ENCODE measurements at regions not wholly inside any gene's neighbourhood (a gene's known extent, or its start where the extent isn't known, plus 50 kb on each side); places are given as distances from the start of the nearest gene placed in this dataset.
"Not testable (repeated sequence)": the region's sequence is repeated elsewhere in the genome, so short reads cannot be mapped to it uniquely, and the experiment has no call there.

DNA sequence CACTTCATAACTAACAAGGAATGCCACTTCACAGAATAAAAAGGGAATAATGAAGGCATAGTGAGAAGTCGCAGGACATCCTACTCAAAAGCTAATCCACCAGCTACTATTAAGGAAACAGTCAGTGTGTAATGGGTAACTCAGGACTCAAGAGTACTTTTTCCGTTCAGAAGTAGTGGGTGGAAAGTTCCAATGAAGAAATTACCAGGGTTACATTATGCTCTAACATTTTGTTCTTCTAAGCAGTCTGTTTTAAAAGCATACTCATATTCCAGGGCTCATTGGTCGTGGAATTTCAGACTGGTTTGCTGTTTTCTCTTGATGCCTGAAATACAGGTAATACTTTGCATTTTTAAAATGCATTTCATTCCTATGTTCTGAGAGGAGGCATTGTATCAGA, 222.4 kb upstream of the IRS2 start:
- DNase-seq (ENCODE audit: low spot score), result no peak

DNA sequence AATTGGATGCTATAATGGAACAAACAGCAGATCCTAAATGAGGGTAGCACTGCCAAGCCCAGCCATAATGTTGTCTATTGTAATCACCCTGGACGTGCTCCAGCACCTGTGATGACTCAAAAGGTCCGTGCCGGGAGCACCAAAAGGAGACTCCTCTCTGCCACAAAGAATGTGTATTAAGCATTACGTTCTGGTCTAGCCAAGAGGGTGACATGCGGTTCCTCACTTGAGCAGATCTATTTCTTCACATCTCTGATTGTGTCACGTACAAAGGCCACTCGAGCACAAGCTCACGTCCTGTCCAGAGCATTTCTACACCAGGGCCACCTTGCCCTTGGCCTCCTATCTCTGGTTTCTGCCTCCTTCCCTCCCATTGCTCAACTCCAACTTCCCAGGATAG, 219.9 kb upstream of the IRS2 start:
- DNase-seq (ENCODE audit: low spot score), result no peak

DNA sequence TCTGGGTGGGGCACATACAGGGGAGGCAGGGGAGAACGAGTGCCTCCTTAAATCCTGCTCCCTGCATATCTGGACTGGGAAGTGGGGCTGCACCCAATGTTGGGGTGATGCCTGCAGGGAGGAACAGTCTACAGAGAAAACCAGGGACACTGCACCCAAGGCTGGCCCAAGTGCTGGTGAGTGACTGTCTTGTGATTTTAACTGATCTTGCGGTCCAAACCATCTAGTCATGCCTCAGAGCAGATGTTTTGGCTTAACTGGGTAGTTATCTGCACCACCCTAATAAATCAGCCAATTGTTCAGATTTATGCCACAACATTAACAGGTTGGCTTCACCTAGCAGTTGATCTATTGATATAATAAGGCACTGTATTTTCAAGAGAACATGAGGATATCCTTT, 219.2 kb upstream of the IRS2 start:
- DNase-seq (ENCODE audit: low spot score), result no peak

DNA sequence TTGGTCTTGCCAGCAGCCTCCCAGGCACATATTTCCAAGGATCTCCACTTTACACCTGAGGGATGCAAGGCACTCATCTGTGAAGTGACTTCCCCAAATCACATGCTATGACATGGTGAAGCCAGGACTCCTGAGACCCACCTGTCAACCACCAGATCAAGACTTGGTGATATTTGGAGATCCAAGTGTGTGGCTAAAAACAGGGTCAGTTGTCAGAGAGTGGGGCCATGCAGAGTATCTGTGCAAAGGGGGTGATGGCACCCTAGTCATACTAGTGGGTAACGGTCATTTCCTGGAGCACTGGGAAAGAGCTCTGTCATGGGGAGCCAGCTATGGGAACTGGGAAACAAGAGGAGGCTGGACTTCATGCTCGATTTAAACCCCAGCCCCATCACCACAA, 218.4 kb upstream of the IRS2 start:
- DNase-seq (ENCODE audit: low spot score), result no peak

DNA sequence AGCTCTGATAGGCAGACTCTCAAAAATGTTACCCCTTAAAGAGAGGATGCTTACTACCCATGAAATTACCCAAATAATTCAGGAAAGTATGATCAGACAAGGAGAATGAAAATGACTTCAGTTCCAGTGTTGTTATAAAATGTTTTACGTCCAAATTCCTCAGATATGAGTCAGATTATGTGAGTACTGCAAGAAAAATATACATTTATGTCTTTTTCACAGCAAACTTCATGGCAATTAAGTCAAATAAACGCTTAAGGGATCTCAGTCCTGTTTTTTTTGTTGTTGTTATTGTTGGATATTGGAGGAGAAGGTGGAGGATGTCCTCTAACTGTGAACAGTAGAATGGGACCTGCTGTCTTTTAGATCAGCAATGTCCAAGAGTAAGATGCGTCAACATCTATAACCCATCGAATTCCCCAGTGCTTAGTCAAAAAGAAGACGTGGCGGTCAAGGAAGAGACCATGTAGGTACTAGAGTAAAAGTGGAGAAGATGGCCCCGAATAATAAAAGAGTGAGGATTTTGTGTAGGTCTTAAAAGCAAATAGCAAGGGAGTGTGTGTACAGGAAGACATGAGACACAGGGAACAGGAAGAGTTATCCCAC, 215.4 kb upstream of the IRS2 start:
- DNase-seq (ENCODE audit: low spot score), result no peak

DNA sequence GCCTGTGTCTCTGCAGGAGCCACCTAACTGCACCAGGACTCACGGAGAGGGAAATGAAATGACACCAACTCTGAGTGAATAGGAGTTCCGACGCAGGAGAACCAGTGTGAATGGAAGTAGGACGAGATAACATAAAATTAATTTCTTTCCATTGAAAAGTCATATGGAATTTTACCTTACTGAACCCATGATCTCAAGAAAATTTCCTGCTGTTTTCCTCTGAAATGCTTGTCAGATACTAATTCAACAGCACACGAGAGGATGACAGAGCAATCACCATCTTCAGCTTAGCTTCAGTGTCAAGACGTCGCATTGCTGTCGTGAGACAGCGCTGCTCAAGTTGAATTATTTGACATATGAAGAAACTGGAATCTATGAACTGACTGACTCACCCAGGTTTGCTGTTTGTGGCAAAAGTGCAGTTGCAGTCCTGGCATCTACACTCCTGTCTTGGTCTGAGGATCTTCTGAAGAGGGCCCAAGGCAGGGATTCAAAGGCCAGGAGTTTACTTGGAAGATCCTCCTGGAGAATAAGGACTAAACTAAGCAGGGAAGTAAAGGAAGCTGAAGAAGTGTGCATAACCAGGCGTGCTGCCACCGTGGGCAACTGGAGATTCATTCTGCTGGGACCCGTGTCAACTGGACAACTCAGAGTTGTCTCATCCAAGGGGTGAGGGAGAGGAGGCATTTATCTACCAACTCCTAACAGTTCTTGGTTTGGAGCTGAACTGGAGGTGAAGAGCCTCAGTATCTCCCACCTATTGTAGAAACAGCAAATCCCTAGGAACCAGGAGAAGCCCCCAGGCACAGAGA, 214.4 kb upstream of the IRS2 start:
- DNase-seq (ENCODE audit: low spot score), result no peak

GRCh38 chr13:109999659-110000533, 213.5 kb upstream of the IRS2 start:
- DNase-seq (ENCODE audit: low spot score), result no peak

DNA sequence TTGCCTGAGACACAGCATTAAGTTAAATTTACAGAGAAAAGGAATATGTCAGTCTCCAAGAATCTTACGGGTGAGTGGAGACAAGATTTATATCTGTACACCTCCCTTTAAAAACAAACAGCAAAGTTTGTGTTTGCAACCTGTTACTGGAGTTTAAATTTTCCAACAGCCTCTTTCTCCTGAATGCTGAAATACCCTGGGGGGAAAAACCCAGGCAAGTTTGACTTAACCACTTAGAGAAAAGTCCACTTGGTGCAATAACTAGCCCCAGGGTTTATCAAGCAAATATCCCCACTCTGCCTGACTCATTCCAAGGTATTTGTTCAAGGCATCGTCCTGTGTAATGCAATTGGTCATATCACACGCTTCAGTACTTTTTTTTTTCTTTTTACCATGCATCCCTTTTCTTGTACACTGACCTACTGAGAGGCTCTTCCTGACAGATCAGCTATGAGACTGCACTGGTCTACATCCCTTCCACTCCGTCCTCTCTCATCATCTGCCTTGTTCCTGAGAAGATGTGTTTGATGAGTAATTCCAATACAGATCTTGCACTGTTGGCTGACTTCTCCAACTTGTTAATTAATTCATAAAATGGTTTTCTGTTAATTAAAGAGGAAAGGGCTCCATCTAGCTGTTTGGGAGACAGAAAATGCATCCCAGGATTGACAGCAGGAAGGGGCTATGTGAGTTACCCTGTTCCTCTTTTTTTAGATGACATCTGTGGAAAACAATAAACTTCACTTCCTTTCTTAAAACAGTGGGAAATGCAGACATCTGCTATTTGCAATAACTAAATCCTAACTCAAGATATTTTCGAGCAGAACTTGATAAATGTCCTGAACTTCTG, 212.5 kb upstream of the IRS2 start:
- no peak for DNase-seq (ENCODE audit: low spot score)

- no peak for DNase-seq (ENCODE audit: low spot score)
Observed at GRCh38 chr13:109998037-109998436, 211.7 kb upstream of the IRS2 start.

DNA sequence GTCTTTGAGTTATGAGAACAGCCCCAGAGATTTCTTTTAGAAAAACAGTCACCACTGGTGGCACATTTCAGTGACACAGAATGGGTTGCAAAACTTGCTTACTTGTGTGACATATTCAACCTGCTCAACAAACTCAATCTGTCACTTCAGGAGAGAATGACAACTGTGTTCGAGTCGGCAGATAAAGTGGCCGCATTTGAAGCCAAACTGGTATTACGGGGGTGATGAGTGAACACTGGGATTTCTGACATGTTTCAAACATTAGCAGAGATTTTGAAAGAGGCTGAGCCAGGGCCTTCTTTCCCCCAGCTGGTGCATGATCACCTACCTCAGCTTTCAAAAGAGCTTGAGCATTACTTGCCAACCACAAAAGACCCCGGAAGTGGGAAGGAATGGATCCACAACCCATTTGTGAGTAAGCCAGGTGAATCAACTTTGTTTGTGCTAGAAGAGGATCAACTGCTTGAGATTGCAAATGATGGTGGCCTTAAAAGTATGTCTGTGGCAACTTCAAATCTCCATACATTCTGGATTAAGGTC, 210.7 kb upstream of the IRS2 start:
- DNase-seq (ENCODE audit: low spot score), result not testable (repeated sequence)

DNA sequence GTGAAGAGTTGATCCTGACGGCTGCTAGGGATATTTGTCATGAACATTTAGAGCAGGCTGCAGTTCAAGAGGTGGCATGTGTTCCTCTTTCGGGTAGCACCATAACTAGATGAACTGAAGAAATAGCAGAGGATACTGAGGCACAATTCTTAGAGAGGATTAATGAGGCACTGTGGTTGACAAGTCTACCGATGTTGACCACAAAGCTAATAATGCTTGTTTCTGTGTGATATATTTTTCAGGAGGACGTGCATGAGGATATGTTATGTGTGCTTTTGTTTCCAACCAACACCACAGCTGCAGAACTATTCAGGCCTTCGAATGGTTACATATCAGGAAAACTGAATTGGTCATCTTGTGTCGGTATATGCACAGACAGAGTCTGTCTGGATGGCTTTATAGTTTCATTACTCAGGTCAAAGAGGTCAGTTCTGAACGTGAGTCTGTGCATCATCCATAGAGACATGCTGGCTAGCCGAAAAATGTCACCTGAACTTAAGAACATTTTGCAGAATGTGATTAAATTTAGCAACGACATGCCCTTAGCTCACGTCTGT, 210.1 kb upstream of the IRS2 start:
- DNase-seq (ENCODE audit: low spot score), result no peak

DNA sequence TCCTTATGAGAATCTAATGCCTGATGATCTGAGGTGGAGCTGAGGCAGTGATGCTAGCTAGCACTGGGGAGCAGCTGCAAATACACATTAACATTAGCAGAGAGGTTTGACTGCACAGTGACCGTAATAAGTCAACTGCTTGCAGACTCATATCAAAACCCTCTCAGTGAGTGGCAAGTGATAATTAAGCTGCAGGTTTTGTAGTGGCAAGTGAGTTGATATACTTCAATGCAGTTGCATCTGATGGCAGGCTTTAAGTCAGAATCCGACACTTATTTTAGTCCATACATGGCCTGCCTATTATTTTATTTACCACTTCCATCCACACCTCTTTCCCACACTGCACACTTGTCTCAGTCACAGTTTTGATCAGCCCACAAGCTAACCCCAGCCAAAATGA, 209.2 kb upstream of the IRS2 start:
- no peak for DNase-seq (ENCODE audit: low spot score)

- DNase-seq (ENCODE audit: low spot score), result no peak
Observed at GRCh38 chr13:109990296-109990695, 203.9 kb upstream of the IRS2 start.

GRCh38 chr13:109989686-109990085, 203.3 kb upstream of the IRS2 start:
- DNase-seq (ENCODE audit: low spot score), result no peak

GRCh38 chr13:109989155-109989554, 202.8 kb upstream of the IRS2 start:
- DNase-seq (ENCODE audit: low spot score), result no peak

DNA sequence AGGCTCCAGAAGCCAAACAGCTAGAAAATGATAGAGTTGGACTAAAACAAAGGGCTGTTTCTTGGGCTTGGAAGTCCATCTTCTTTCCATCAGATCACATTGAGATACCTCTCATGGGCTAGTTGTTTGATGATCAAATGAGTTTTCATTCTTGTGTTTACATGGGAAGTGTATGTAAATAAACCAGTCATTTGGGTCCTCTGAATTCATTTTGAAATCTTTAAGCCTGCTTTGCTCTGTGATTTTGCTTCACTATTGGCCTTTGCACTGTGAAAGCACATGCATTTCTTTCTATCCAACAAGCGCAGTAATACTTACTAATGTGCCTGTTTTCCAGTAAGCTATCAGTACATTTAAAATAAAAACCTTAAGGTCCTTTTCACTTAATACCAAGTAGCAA, 200.5 kb upstream of the IRS2 start:
- no peak for DNase-seq (ENCODE audit: low spot score)

GRCh38 chr13:109985871-109986450, 199.6 kb upstream of the IRS2 start:
- DNase-seq (ENCODE audit: low spot score), result no peak

GRCh38 chr13:109983447-109983846, 197.1 kb upstream of the IRS2 start:
- no peak for DNase-seq (ENCODE audit: low spot score)

DNA sequence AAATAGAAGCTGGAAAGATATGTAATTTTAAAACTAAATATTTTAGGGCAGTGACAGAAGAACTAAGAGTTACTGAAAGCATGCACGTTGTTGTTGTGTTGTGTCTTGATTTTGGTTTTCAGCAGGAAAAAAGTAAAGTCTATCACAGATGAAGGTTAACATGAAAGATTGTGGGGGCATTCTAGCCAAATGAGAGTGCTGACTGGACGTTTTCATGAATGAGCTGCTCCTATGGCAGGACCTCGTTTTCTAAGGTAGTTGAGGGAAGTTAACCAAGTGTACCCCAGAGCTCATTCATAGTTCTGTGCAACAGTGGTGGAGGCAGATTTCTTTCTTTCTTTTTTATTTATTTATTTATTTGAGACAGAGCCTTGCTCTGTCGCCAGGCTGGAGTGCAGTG, 194.6 kb upstream of the IRS2 start:
- no peak for DNase-seq (ENCODE audit: low spot score)

GRCh38 chr13:109979676-109980075, 193.3 kb upstream of the IRS2 start:
- DNase-seq (ENCODE audit: low spot score), result not testable (repeated sequence)

DNA sequence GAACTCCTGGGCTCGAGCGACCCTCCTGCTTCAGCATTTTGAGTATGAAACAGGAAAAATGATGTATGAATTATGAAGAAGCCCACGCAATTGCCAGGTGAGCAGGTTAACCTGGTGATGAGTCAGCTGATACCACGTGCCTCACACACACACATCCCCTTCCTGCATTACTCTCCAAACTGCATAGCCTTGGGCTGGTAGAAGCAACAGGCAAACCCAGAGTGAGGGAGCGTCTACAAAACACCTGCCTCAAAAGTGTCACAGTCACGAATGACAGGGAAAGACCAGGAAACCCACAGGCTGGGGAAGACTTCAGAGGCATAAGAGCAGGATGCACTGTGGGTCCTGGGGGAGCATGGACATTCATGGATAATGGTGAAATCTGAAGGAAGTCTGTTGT, 192.8 kb upstream of the IRS2 start:
- no peak for DNase-seq (ENCODE audit: low spot score)

Data from NAMALWA (cell line).